ENCODE measurements at regions not wholly inside any gene's neighbourhood (a gene's known extent, or its start where the extent isn't known, plus 50 kb on each side); places are given as distances from the start of the nearest gene placed in this dataset.
"Not testable (repeated sequence)": the region's sequence is repeated elsewhere in the genome, so short reads cannot be mapped to it uniquely, and the experiment has no call there.

GRCh38 chr7:51471210-51471980 lies 154.8 kb upstream of the COBL start:
- no peak for FAIRE-seq

GRCh38 chr7:51467384-51468017 lies 150.9 kb upstream of the COBL start:
- no peak for FAIRE-seq

DNA sequence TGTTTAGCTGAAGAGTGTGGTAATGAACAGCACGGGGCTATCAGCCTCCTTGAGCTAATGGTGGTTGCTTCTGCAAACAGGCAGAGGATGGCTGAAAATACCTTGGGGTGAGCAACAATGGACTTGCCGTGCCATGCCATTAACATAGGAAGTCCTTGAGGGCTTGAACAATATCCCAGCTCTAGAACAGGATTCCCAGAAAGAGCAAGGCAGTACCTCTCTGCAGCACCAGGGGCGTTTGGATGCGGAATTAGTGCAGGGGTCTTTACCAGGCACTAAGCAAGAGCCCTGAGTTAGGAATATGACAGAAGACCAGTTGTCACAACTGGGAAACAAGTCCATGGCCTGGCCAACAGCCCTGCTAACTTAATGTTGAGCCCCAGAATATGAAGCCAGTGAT lies 143.2 kb upstream of the COBL start:
- FAIRE-seq = no peak

DNA sequence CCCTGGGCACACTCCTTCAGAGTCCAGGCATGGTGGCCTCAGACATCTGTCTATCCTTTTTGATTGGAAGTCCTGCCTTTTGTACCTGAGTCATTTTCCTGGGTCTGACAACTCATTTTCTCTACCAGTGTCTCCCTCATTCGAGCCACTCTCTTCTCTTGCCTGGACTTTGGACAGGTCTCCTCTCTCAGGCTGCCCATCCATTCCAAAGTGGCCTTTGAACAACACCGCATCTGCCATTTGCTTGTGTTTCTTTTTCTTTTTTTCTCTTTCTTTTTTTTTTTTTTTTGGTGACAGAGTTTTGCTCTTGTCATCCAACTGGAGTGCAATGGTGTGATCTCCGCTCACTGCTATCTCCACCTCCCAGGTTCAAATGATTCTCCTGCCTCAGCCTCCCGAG lies 142.1 kb upstream of the COBL start:
- FAIRE-seq = no peak

DNA sequence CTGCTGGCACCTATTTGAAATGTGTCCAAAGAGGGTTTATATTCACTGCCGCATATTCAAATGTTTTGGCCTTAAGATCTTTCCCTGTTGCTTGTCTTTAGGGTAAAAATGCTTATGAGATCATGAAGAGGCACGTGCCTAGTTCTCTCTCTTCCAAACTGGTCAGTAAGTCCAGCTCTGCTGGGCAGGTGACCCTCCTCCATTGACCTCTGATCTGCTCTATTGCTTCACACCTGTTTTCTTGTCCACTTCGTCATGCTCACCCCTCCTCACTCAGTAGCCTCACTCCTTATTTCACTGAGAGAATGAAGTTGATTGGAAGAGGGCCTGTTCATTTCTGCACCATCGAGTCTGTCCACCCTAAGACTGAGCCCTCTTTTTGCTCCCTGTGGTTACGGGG lies 140.5 kb upstream of the COBL start:
- no peak for FAIRE-seq

- no peak for FAIRE-seq
These were observed 139.9 kb upstream of the COBL start for GRCh38 chr7:51456431-51457060.

- FAIRE-seq = no peak
These were observed 139.3 kb upstream of the COBL start for GRCh38 chr7:51455948-51456347.

DNA sequence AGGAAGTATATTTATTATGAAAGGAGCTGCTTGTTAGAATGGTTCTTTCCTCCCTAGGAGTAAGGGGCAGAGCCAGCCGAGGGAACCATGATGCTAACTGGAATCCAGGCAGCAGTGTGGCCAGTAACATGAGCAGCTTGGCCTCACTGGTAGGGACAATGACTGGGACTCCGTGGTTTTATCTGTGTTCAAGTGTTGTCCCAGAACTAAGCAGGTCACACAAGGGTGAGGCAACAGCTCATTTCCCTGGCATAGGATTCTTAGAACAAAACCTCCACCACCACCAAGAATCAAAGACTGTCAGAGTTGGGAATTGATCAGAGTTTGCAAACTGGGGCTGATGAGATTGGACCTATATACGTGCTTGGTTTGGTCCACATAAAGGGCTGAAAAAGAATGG lies 138.9 kb upstream of the COBL start:
- FAIRE-seq = no peak

- no peak for FAIRE-seq
These were observed 138.5 kb upstream of the COBL start for GRCh38 chr7:51455086-51455485.

DNA sequence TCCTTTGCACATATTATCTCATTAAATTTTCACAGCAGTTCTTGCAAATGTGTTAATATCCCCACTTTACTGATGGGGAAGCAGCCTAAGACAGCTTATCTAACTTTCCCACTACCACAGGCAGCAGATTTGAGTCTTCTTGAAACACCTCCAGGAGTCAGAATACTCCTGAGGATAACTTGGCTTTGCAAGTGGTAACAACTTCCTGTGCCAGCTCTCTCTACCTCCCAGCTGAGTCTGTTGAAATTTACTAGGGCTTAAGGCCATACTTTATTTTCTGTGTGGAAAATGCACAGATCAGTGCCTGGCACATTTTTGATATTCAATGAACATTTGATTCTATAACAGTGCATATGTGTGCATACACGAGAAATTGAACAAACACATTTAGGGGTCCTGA lies 136.1 kb upstream of the COBL start:
- no peak for FAIRE-seq

GRCh38 chr7:51451751-51452476 lies 135.3 kb upstream of the COBL start:
- FAIRE-seq = no peak

DNA sequence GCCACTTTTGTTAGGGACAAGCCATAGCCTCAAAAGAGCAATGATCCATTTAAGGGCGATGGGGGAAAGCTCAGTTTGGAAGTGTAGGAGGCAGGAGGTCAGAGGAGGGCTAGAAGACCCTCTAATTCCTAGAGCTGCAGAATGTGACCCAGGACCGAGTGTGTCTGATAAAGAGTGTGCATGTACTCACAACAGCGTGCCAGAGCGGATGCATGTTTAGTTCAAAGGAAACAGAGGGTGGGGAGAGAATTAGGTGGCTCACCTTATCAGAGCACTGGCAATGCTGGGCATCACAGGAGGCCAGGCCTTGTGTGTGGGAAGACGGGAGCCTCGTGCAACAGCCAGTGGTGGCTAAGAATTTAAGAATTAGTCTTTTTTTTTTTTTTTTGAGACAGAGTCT lies 133.9 kb upstream of the COBL start:
- no peak for FAIRE-seq

DNA sequence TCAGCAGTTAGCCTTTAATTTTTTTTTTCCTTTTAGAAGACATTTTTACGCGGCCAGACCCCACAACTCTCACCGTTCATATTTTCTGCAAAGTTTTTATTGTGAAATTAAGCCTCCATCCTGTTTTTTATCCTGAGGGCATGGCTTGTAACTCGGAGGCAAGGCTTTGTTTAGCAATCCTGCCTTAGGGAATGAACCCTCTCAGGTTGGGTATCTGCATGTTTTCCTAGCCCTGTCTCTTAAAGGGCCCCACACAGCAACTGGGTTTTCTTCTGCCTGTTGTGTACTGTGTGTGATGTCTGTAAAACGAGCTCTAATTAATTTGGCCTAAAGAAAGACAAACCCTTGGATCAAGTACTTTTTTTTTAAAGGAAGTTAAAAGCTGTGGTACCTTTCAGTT lies 130.2 kb upstream of the COBL start:
- FAIRE-seq = no peak

DNA sequence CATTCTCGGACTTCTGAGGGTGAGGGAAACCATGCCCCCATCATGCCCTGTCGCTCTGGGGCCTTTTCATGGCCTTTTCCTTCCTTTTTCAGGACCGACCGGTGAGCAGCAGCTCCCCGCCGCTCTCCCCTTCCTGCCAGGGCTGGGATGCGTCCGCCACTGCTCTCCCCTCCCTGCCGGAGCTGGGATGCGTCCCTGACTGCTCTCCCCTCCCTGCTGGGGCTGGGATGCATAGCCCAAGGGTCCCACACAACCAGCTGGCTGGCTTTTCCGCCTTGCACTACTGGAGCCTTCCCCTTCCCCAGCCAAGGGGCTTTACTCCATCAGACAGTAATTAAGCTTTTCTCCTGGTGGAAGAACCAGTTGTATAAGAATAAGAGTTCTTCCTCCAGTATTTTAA lies 129.7 kb upstream of the COBL start:
- no peak for FAIRE-seq

- no peak for FAIRE-seq
These were observed 128.3 kb upstream of the COBL start for GRCh38 chr7:51444936-51445335.

GRCh38 chr7:51430480-51431086 lies 114.0 kb upstream of the COBL start:
- FAIRE-seq = peak; percentile 90

DNA sequence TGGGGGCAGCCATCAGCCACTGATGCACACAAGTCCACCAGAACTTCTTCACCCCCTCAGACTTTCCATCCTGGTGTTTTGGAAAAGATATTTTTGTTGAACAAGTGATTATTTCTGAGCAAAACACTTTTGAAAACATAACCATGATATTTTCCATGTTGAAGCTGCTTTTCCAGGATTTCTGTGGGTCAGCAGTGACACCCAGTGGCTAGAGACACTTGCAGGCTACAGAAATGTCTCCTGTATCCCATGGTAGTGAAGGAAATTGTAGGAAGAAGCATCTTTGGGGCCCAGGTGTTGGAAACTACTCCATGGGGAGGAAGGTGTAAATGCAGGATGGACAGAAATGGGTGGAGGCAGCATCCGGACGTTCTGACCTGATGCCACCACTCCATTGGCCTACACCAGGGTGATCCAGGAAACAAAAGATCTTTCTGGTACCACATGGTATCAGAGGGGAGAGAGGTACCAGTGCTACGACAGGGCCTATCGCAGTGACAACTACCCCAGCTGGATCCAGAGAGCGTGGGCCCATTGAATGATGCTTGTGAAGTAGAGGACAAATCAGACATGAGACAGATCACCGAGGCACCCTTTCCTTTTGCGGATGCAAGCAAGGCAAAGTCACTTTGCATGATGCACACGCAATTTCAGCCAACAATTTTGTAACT lies 111.7 kb upstream of the COBL start:
- no peak for FAIRE-seq

- FAIRE-seq = no peak
These were observed 109.6 kb upstream of the COBL start for GRCh38 chr7:51426163-51426562.

GRCh38 chr7:51409934-51410333 lies 93.3 kb upstream of the COBL start:
- not testable (repeated sequence) for FAIRE-seq

DNA sequence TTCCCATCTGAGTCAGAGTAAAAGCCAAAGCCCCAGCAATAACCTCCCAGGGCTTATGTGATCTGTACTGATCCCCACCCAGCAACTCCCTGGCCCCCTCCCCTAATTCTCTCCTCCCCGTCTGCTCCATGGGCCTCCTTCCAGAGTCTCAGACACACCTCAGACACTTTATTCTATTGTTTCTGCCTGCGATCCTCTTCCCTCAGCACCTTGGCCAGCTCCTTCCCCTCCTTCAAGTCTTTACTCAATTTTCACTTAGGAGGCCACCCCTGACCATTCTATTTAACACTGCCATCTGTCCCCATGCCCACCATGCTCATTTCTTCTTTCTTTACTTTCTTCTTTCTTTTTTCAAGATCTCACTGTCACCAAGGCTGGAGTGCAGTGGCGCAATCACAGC lies 81.0 kb upstream of the COBL start:
- FAIRE-seq = not testable (repeated sequence)

DNA sequence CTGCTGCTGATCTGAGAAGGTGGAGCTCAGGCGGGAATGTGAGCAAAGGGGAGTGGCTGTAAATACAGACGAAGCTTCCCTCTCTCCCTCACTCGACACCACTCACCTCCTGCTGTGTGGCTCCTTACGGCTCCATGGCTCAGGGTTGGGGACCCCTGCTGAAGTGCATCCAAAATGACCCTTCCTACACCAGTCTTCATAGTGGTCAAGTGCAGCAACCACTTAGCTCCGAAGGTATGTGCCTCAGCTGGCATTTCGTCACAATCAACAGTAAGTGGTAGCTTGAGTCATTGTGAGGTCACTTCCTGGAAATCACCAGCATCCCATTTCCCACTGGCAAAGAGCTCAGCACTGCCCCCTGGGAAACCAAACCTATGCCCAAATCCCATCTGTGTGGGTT lies 76.4 kb upstream of the COBL start:
- not testable (repeated sequence) for FAIRE-seq

- not testable (repeated sequence) for FAIRE-seq
These were observed 73.3 kb upstream of the COBL start for GRCh38 chr7:51389952-51390351.

Measured in A204.1 (cell line).